Activated naive CD4-positive, alpha-beta T cell treated with anti-CD3 and anti-CD28 coated beads, Interleukin-2, amount 50 U/mL, for 24 hours (primary cell): ENCODE measurements at regions not wholly inside any gene's neighbourhood (a gene's known extent, or its start where the extent isn't known, plus 50 kb on each side); places are given as distances from the start of the nearest gene placed in this dataset.

ENCODE experiments used
- H3K27ac Mint-ChIP-seq: one replicate; pipeline ENCODE4 v1.8.0; 2021; ENCODE audit warnings: mild to moderate bottlenecking, mixed read lengths
- H3K27me3 Mint-ChIP-seq: one replicate; pipeline ENCODE4 v1.8.0; 2021; ENCODE audit warnings: mixed read lengths
- H3K36me3 Mint-ChIP-seq: one replicate; pipeline ENCODE4 v1.8.0; 2021; ENCODE audit warnings: mixed read lengths
- H3K4me1 Mint-ChIP-seq: one replicate; pipeline ENCODE4 v1.8.0; 2021; ENCODE audit warnings: mixed read lengths
- H3K4me3 Mint-ChIP-seq: one replicate; pipeline ENCODE4 v1.8.0; 2021; ENCODE audit warnings: mild to moderate bottlenecking, mixed read lengths
- H3K9me3 Mint-ChIP-seq: one replicate; pipeline ENCODE4 v1.8.0; 2021; ENCODE audit warnings: mixed read lengths

GRCh38 chr7:46352004-46352954, 431.2 kb upstream of the IGFBP3 start:
- Mint-ChIP-seq H3K27me3 (peaks cover 1% of the 10 kb centered on the region), H3K36me3 (no peaks in the 10 kb centered on the region), H3K4me1 (no peaks in the 10 kb centered on the region), H3K4me3 (no peak overlapping the region), H3K27ac (no peak overlapping the region), H3K9me3 (no peaks in the 10 kb centered on the region)

GRCh38 chr7:46349490-46349889, 428.4 kb upstream of the IGFBP3 start:
- no peaks in the 10 kb centered on the region for H3K9me3 Mint-ChIP-seq
- H3K36me3 Mint-ChIP-seq, result no peaks in the 10 kb centered on the region
- H3K27me3 Mint-ChIP-seq, result peaks cover 1% of the 10 kb centered on the region
- H3K27ac Mint-ChIP-seq, result no peak overlapping the region
- H3K4me1 Mint-ChIP-seq, result no peaks in the 10 kb centered on the region
- no peak overlapping the region for H3K4me3 Mint-ChIP-seq

GRCh38 chr7:46344533-46344932, 423.5 kb upstream of the IGFBP3 start:
- Mint-ChIP-seq H3K9me3 (peaks cover 6% of the 10 kb centered on the region), H3K4me3 (no peak overlapping the region), H3K27ac (no peak overlapping the region), H3K36me3 (no peaks in the 10 kb centered on the region), H3K27me3 (peaks cover 1% of the 10 kb centered on the region), H3K4me1 (no peaks in the 10 kb centered on the region)

GRCh38 chr7:46343802-46344201, 422.7 kb upstream of the IGFBP3 start:
- Mint-ChIP-seq H3K27me3 (peaks cover 1% of the 10 kb centered on the region), H3K4me3 (no peak overlapping the region), H3K27ac (no peak overlapping the region), H3K9me3 (peaks cover 6% of the 10 kb centered on the region), H3K4me1 (no peaks in the 10 kb centered on the region), H3K36me3 (no peaks in the 10 kb centered on the region)

GRCh38 chr7:46322937-46323336, 401.9 kb upstream of the IGFBP3 start:
- no peaks in the 10 kb centered on the region for H3K4me1 Mint-ChIP-seq
- no peaks in the 10 kb centered on the region for H3K36me3 Mint-ChIP-seq
- H3K27ac Mint-ChIP-seq, result no peak overlapping the region
- no peaks in the 10 kb centered on the region for H3K9me3 Mint-ChIP-seq
- H3K4me3 Mint-ChIP-seq, result no peak overlapping the region
- no peaks in the 10 kb centered on the region for H3K27me3 Mint-ChIP-seq

- Mint-ChIP-seq H3K4me1 (no peaks in the 10 kb centered on the region), H3K9me3 (no peaks in the 10 kb centered on the region), H3K27ac (no peak overlapping the region), H3K4me3 (no peak overlapping the region), H3K36me3 (no peaks in the 10 kb centered on the region), H3K27me3 (no peaks in the 10 kb centered on the region)
These were observed 400.6 kb upstream of the IGFBP3 start for GRCh38 chr7:46321556-46322205.

GRCh38 chr7:46320956-46321355, 399.9 kb upstream of the IGFBP3 start:
- H3K27me3 Mint-ChIP-seq, result no peaks in the 10 kb centered on the region
- H3K27ac Mint-ChIP-seq, result no peak overlapping the region
- H3K4me3 Mint-ChIP-seq, result no peak overlapping the region
- H3K9me3 Mint-ChIP-seq, result no peaks in the 10 kb centered on the region
- no peaks in the 10 kb centered on the region for H3K4me1 Mint-ChIP-seq
- no peaks in the 10 kb centered on the region for H3K36me3 Mint-ChIP-seq

GRCh38 chr7:46319841-46320240, 398.8 kb upstream of the IGFBP3 start:
- no peak overlapping the region for H3K27ac Mint-ChIP-seq
- no peaks in the 10 kb centered on the region for H3K27me3 Mint-ChIP-seq
- no peaks in the 10 kb centered on the region for H3K9me3 Mint-ChIP-seq
- H3K4me1 Mint-ChIP-seq, result no peaks in the 10 kb centered on the region
- no peaks in the 10 kb centered on the region for H3K36me3 Mint-ChIP-seq
- H3K4me3 Mint-ChIP-seq, result no peak overlapping the region

- no peaks in the 10 kb centered on the region for H3K4me1 Mint-ChIP-seq
- no peaks in the 10 kb centered on the region for H3K27me3 Mint-ChIP-seq
- no peaks in the 10 kb centered on the region for H3K36me3 Mint-ChIP-seq
- H3K9me3 Mint-ChIP-seq, result peaks cover 4% of the 10 kb centered on the region
- no peak overlapping the region for H3K4me3 Mint-ChIP-seq
- no peak overlapping the region for H3K27ac Mint-ChIP-seq
These were observed 397.2 kb upstream of the IGFBP3 start for GRCh38 chr7:46318276-46318675.

GRCh38 chr7:46317256-46317655, 396.2 kb upstream of the IGFBP3 start:
- Mint-ChIP-seq H3K9me3 (peaks cover 5% of the 10 kb centered on the region), H3K27ac (no peak overlapping the region), H3K4me1 (no peaks in the 10 kb centered on the region), H3K36me3 (no peaks in the 10 kb centered on the region), H3K27me3 (no peaks in the 10 kb centered on the region), H3K4me3 (no peak overlapping the region)

- H3K36me3 Mint-ChIP-seq, result no peaks in the 10 kb centered on the region
- no peak overlapping the region for H3K27ac Mint-ChIP-seq
- no peak overlapping the region for H3K4me3 Mint-ChIP-seq
- H3K9me3 Mint-ChIP-seq, result peaks cover 5% of the 10 kb centered on the region
- no peaks in the 10 kb centered on the region for H3K4me1 Mint-ChIP-seq
- no peaks in the 10 kb centered on the region for H3K27me3 Mint-ChIP-seq
These were observed 394.8 kb upstream of the IGFBP3 start for GRCh38 chr7:46315891-46316290.

GRCh38 chr7:46301677-46302076, 380.6 kb upstream of the IGFBP3 start:
- no peak overlapping the region for H3K27ac Mint-ChIP-seq
- H3K27me3 Mint-ChIP-seq, result no peaks in the 10 kb centered on the region
- no peaks in the 10 kb centered on the region for H3K4me1 Mint-ChIP-seq
- no peak overlapping the region for H3K4me3 Mint-ChIP-seq
- H3K36me3 Mint-ChIP-seq, result peaks cover 1% of the 10 kb centered on the region
- H3K9me3 Mint-ChIP-seq, result peaks cover 23% of the 10 kb centered on the region

GRCh38 chr7:46297515-46297914, 376.4 kb upstream of the IGFBP3 start:
- Mint-ChIP-seq H3K27ac (no peak overlapping the region), H3K4me3 (no peak overlapping the region), H3K4me1 (no peaks in the 10 kb centered on the region), H3K36me3 (peaks cover 1% of the 10 kb centered on the region), H3K9me3 (peaks cover 24% of the 10 kb centered on the region), H3K27me3 (peaks cover 4% of the 10 kb centered on the region)

GRCh38 chr7:46296526-46296925, 375.5 kb upstream of the IGFBP3 start:
- H3K4me1 Mint-ChIP-seq, result no peaks in the 10 kb centered on the region
- peaks cover 4% of the 10 kb centered on the region for H3K27me3 Mint-ChIP-seq
- H3K9me3 Mint-ChIP-seq, result peaks cover 24% of the 10 kb centered on the region
- peaks cover 1% of the 10 kb centered on the region for H3K36me3 Mint-ChIP-seq
- H3K27ac Mint-ChIP-seq, result no peak overlapping the region
- H3K4me3 Mint-ChIP-seq, result no peak overlapping the region

GRCh38 chr7:46294381-46294780, 373.3 kb upstream of the IGFBP3 start:
- Mint-ChIP-seq H3K4me1 (no peaks in the 10 kb centered on the region), H3K27ac (no peak overlapping the region), H3K36me3 (peaks cover 1% of the 10 kb centered on the region), H3K4me3 (no peak overlapping the region), H3K9me3 (peaks cover 24% of the 10 kb centered on the region), H3K27me3 (peaks cover 4% of the 10 kb centered on the region)

- no peak overlapping the region for H3K27ac Mint-ChIP-seq
These were observed 371.7 kb upstream of the IGFBP3 start for GRCh38 chr7:46292741-46293140.

More at GRCh38 chr7:46292741-46293140, 371.7 kb upstream of the IGFBP3 start:
- no peaks in the 10 kb centered on the region for H3K36me3 Mint-ChIP-seq
- peaks cover 14% of the 10 kb centered on the region for H3K9me3 Mint-ChIP-seq
- no peak overlapping the region for H3K4me3 Mint-ChIP-seq
- H3K27me3 Mint-ChIP-seq, result peaks cover 6% of the 10 kb centered on the region
- H3K4me1 Mint-ChIP-seq, result no peaks in the 10 kb centered on the region
